ENCODE measurements at regions not wholly inside any gene's neighbourhood (a gene's known extent, or its start where the extent isn't known, plus 50 kb on each side); places are given as distances from the start of the nearest gene placed in this dataset.

- Histone ChIP-seq H4K5ac (ENCODE audit: insufficient read length, low read depth, low read length) (no peak overlapping the region), H3K4me2 (ENCODE audit: insufficient read depth, insufficient read length, low read length) (no peak overlapping the region), H2AK5ac (ENCODE audit: insufficient read length, low read length) (no peak overlapping the region), H2BK5ac (ENCODE audit: insufficient read length, low read length) (no peak overlapping the region), H4K91ac (ENCODE audit: insufficient read length, low read depth, low read length) (no peak overlapping the region), H2BK20ac (ENCODE audit: low read depth, low read length, poor library complexity, severe bottlenecking) (no peak overlapping the region), H2BK120ac (ENCODE audit: low read depth, low read length, poor library complexity, severe bottlenecking) (no peak overlapping the region), H3K27me3 (ENCODE audit: insufficient read depth, low read length) (no peaks in the 10 kb centered on the region), H3K9me3 (ENCODE audit: control insufficient read depth, low read depth, low read length) (no peaks in the 10 kb centered on the region), H3K79me2 (ENCODE audit: insufficient read depth, low read length) (no peaks in the 10 kb centered on the region), H3K56ac (ENCODE audit: insufficient read length, low read depth, low read length) (no peak overlapping the region), H3T11ph (ENCODE audit: low read length) (no peak overlapping the region), H4K20me1 (ENCODE audit: control insufficient read depth, insufficient read depth, insufficient read length) (no peaks in the 10 kb centered on the region), H2AFZ (ENCODE audit: low read length) (no peak overlapping the region), H3K27ac (ENCODE audit: insufficient read length, low read depth, low read length) (no peak overlapping the region), H3K4ac (ENCODE audit: low read depth, low read length) (no peak overlapping the region), H2BK15ac (ENCODE audit: low read depth, low read length) (no peak overlapping the region), H3K14ac (ENCODE audit: insufficient read depth, low read length) (no peak overlapping the region), H3K9ac (ENCODE audit: extremely low read depth, insufficient read length, low read length) (no peak overlapping the region), H2BK12ac (ENCODE audit: insufficient read length, low read depth, low read length) (no peak overlapping the region), H4K8ac (replicated peaks; ENCODE audit: insufficient read length, low read depth, low read length) (no peak overlapping the region), H3K79me1 (ENCODE audit: insufficient read depth, low read depth, low read length, poor library complexity, severe bottlenecking) (no peaks in the 10 kb centered on the region), H3K4me1 (ENCODE audit: insufficient read depth, low read length) (no peaks in the 10 kb centered on the region; the same call in 1 of the 2 replicates), H3K23ac (ENCODE audit: insufficient read length, low read depth, low read length) (no peak overlapping the region), H3K18ac (ENCODE audit: insufficient read length, low read depth, low read length) (no peak overlapping the region), H3K23me2 (ENCODE audit: insufficient read length, low read depth, low read length, poor library complexity, severe bottlenecking) (no peaks in the 10 kb centered on the region)
- no peak for TF ChIP-seq CTCF (conservative IDR thresholded peaks at IDR 0.05)
- Mint-ChIP-seq H3K27ac (no peak overlapping the region), H3K4me1 (no peaks in the 10 kb centered on the region), H3K36me3 (ENCODE audit: insufficient read depth in 1 of 3, low read depth in 3 of 3) (no peaks in the 10 kb centered on the region), H3K9me3 (no peaks in the 10 kb centered on the region), H3K4me3 (no peak overlapping the region), H3K27me3 (ENCODE audit: low read depth) (peaks cover 5% of the 10 kb centered on the region)
- no CpG with 5 or more reads among the region's 6 CpGs for WGBS (ENCODE audit: extremely low coverage, insufficient read length, low lambda C conversion rate)
- DNase-seq: no peak
Observed at GRCh38 chr6:15882915-15883314, 220.1 kb upstream of the DTNBP1 start.
